PC-3 (cell line): ENCODE measurements at regions not wholly inside any gene's neighbourhood (a gene's known extent, or its start where the extent isn't known, plus 50 kb on each side); places are given as distances from the start of the nearest gene placed in this dataset.

Source experiments
- EZH2 ChIP-seq: fragments of 300-600 bp; sonication (generic); IDR thresholded peaks from one replicate; pipeline ENCODE4 v1.6.1; 2017; ENCODE audit warnings: antibody characterized with exemption, mild to moderate bottlenecking, low read length; ENCODE audit not compliant: unreplicated experiment
- TF ChIP-seq, protein P1 (sequence below): fragments of 300-600 bp; sonication (generic); conservative IDR thresholded peaks from 2 replicates; pipeline ENCODE4 v1.5.1; 2017; ENCODE audit warnings: antibody characterized with exemption, low read depth, mild to moderate bottlenecking, low read length

DNA sequence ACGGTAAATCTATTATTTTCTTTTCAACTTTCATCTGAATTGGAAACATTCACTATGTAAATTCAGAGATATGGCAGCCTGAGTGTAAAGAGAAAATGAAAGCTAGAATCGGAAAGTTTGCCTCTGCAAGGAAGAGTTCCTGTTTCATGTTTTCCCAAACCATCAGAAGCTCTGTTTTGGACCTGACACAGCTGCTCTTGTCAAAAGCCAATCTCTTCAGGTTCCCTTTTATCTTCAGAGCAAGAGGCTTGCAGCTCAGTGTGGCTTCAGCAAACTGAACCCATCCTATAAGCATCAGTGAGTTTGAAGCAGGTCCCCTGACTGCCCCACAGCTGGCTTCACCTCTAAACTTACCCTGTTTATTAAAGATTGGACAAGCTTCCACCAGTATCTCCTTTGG, 1099.7 kb downstream of the DTWD2 start:
- no peak for TF ChIP-seq EZH2
- TF ChIP-seq, protein P1, sequence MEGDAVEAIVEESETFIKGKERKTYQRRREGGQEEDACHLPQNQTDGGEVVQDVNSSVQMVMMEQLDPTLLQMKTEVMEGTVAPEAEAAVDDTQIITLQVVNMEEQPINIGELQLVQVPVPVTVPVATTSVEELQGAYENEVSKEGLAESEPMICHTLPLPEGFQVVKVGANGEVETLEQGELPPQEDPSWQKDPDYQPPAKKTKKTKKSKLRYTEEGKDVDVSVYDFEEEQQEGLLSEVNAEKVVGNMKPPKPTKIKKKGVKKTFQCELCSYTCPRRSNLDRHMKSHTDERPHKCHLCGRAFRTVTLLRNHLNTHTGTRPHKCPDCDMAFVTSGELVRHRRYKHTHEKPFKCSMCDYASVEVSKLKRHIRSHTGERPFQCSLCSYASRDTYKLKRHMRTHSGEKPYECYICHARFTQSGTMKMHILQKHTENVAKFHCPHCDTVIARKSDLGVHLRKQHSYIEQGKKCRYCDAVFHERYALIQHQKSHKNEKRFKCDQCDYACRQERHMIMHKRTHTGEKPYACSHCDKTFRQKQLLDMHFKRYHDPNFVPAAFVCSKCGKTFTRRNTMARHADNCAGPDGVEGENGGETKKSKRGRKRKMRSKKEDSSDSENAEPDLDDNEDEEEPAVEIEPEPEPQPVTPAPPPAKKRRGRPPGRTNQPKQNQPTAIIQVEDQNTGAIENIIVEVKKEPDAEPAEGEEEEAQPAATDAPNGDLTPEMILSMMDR, result no peak
